Parathyroid adenoma (tissue), 2 donors: ENCODE measurements at regions not wholly inside any gene's neighbourhood (a gene's known extent, or its start where the extent isn't known, plus 50 kb on each side); places are given as distances from the start of the nearest gene placed in this dataset.

Experiments used
- H2AFZ ChIP-seq: fragments of 300-600 bp; sonication (generic); one replicate; pipeline ENCODE4 v1.7.0; 2017; ENCODE audit warnings: antibody characterized with exemption, mild to moderate bottlenecking
- H3K27ac ChIP-seq: fragments of 300-600 bp; sonication (generic); one replicate; pipeline ENCODE4 v1.7.0; 2017
- H3K27me3 ChIP-seq: fragments of 300-600 bp; sonication (generic); one replicate; pipeline ENCODE4 v1.7.0; 2017; ENCODE audit warnings: low read length; ENCODE audit not compliant: control insufficient read depth, insufficient read depth
- H3K36me3 ChIP-seq: fragments of 300-600 bp; sonication (generic); one replicate; pipeline ENCODE4 v1.7.0; 2017; ENCODE audit warnings: low read length; ENCODE audit not compliant: control insufficient read depth, insufficient read depth
- H3K4me1 ChIP-seq: fragments of 300-600 bp; sonication (generic); one replicate; pipeline ENCODE4 v1.7.0; 2017; ENCODE audit warnings: control low read depth
- H3K4me2 ChIP-seq: fragments of 300-600 bp; sonication (generic); one replicate; pipeline ENCODE4 v1.7.0; 2017; ENCODE audit warnings: low read length
- H3K4me3 ChIP-seq: fragments of 300-600 bp; sonication (generic); one replicate; pipeline ENCODE4 v1.7.0; 2017; ENCODE audit warnings: low read depth, low read length
- H3K79me2 ChIP-seq: fragments of 300-600 bp; sonication (generic); one replicate; pipeline ENCODE4 v1.7.0; 2017; ENCODE audit warnings: control low read depth
- H3K9ac ChIP-seq: fragments of 300-600 bp; sonication (generic); one replicate; pipeline ENCODE4 v1.7.0; 2017; ENCODE audit warnings: mild to moderate bottlenecking
- H3K9me3 ChIP-seq: fragments of 300-600 bp; sonication (generic); one replicate; pipeline ENCODE4 v1.7.0; 2017; ENCODE audit warnings: low read length; ENCODE audit not compliant: control insufficient read depth
- CTCF ChIP-seq: fragments of 300-600 bp; sonication (generic); IDR thresholded peaks from one replicate; pipeline ENCODE4 v1.7.0; 2017; ENCODE audit warnings: antibody characterized with exemption, mild to moderate bottlenecking
- donor health status: primary hyperparathyroidism.

DNA sequence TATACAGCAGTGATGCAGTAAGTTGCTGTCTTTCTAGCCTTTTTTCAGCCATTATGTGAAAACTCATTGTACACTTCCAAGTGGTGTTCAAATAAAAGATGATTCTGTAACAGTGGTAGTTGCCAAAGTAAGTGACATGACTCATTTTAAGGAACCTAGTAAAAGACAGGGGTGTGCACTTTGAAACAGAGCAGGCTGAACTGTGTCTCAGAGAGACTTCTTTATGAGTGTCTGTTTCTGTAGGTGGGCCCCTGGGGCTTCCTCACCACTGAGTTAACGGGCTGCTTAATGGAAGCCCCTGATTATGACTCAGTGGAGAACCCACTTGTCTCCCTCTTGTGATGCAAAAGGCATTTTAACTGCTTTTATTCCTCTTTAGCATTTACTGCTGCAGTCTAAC lies 147.3 kb downstream of the PCTP start:
- Histone ChIP-seq H2AFZ (no peak overlapping the region), H3K79me2 (no peaks in the 10 kb centered on the region), H3K4me3 (no peak overlapping the region), H3K27me3 (no peaks in the 10 kb centered on the region), H3K9ac (no peak overlapping the region), H3K9me3 (no peaks in the 10 kb centered on the region), H3K4me1 (no peaks in the 10 kb centered on the region), H3K4me2 (no peak overlapping the region), H3K27ac (no peak overlapping the region), H3K36me3 (no peaks in the 10 kb centered on the region)
- TF ChIP-seq CTCF, result no peak

- H3K4me1 ChIP-seq, result no peaks in the 10 kb centered on the region
Measured at GRCh38 chr17:55900188-55900587, 149.3 kb downstream of the PCTP start.

GRCh38 chr17:55903028-55903690 lies 152.3 kb downstream of the PCTP start:
- Histone ChIP-seq H3K79me2 (no peaks in the 10 kb centered on the region), H3K4me3 (no peak overlapping the region), H3K27ac (no peak overlapping the region)

More at GRCh38 chr17:55900188-55900587, 149.3 kb downstream of the PCTP start:
- Histone ChIP-seq H3K27ac (no peak overlapping the region), H3K27me3 (no peaks in the 10 kb centered on the region), H3K4me2 (no peak overlapping the region), H3K4me3 (no peak overlapping the region), H2AFZ (no peak overlapping the region), H3K9me3 (no peaks in the 10 kb centered on the region), H3K9ac (no peak overlapping the region), H3K36me3 (no peaks in the 10 kb centered on the region), H3K79me2 (no peaks in the 10 kb centered on the region)
- TF ChIP-seq CTCF, result no peak

GRCh38 chr17:55909776-55910175 lies 158.9 kb downstream of the PCTP start:
- Histone ChIP-seq H3K79me2 (no peaks in the 10 kb centered on the region), H2AFZ (no peak overlapping the region), H3K4me3 (no peak overlapping the region), H3K9ac (no peak overlapping the region), H3K27ac (no peak overlapping the region), H3K4me1 (no peaks in the 10 kb centered on the region), H3K27me3 (no peaks in the 10 kb centered on the region), H3K9me3 (no peaks in the 10 kb centered on the region), H3K4me2 (no peak overlapping the region), H3K36me3 (no peaks in the 10 kb centered on the region)
- no peak for TF ChIP-seq CTCF

More at GRCh38 chr17:55903028-55903690, 152.3 kb downstream of the PCTP start:
- no peak for TF ChIP-seq CTCF
- Histone ChIP-seq H3K4me1 (no peaks in the 10 kb centered on the region), H3K9me3 (no peaks in the 10 kb centered on the region), H3K4me2 (no peak overlapping the region), H3K27me3 (no peaks in the 10 kb centered on the region), H3K36me3 (no peaks in the 10 kb centered on the region), H3K9ac (no peak overlapping the region), H2AFZ (no peak overlapping the region)

DNA sequence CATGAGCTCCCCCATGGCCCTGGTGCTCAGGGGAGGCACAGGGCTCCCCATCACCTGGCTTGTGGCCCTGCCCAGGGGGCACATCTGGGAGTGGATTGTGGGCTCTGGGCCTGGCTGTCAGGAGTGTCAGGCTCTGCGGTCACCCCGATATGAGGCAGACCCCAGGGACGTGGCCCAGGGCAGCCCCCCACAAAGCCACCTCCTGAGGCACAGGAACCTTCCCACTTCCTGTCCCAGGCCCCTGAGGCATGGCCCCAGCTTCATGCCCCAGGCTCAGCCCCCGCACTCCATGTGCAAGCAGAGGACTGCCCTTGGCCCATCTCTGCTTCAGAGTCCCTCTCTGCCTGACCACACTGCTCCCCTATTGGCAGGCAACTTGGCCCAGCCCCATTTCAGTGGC lies 160.3 kb downstream of the PCTP start:
- H3K27me3 ChIP-seq, result no peaks in the 10 kb centered on the region
- H3K79me2 ChIP-seq, result no peaks in the 10 kb centered on the region
- no peak overlapping the region for H3K27ac ChIP-seq
- H3K36me3 ChIP-seq, result no peaks in the 10 kb centered on the region
- no peak overlapping the region for H3K9ac ChIP-seq
- no peaks in the 10 kb centered on the region for H3K9me3 ChIP-seq
- TF ChIP-seq CTCF, result no peak
- H3K4me2 ChIP-seq, result no peak overlapping the region
- H3K4me3 ChIP-seq, result no peak overlapping the region
- H2AFZ ChIP-seq, result no peak overlapping the region
- H3K4me1 ChIP-seq, result no peaks in the 10 kb centered on the region
